Adipocyte (in vitro differentiated cells): ENCODE measurements at regions not wholly inside any gene's neighbourhood (a gene's known extent, or its start where the extent isn't known, plus 50 kb on each side); places are given as distances from the start of the nearest gene placed in this dataset.
A peak's percentile ranks its signal among the peaks of the same experiment; 100 is the strongest.

Experiments used
- DNase-seq: peaks from one replicate; pipeline ENCODE4 v3.0.0-alpha.2; 2015; ENCODE audit warnings: low read depth
- H3K27me3 ChIP-seq: replicated peaks from 2 replicates; pipeline ENCODE4 v1.7.0; 2013; ENCODE audit warnings: mild to moderate bottlenecking, low read length, moderate library complexity; ENCODE audit not compliant: control insufficient read depth, insufficient read depth
- H3K36me3 ChIP-seq: 2 replicates; pipeline ENCODE4 v1.7.0; 2013; ENCODE audit warnings: low read length, mild to moderate bottlenecking, moderate library complexity; ENCODE audit not compliant: control insufficient read depth, insufficient read depth, severe bottlenecking
- H3K4me1 ChIP-seq: 2 replicates; pipeline ENCODE4 v1.7.0; 2013; ENCODE audit warnings: mild to moderate bottlenecking, low read length, moderate library complexity; ENCODE audit not compliant: control insufficient read depth, insufficient read depth
- H3K4me3 ChIP-seq: 2 replicates; pipeline ENCODE4 v1.7.0; 2013; ENCODE audit warnings: mild to moderate bottlenecking, low read length, moderate library complexity
- H3K9ac ChIP-seq: 2 replicates; pipeline ENCODE4 v1.7.0; 2013; ENCODE audit warnings: mild to moderate bottlenecking, low read length, moderate library complexity
- H3K9me3 ChIP-seq: 2 replicates; pipeline ENCODE4 v1.7.0; 2013; ENCODE audit warnings: mild to moderate bottlenecking, low read length, moderate library complexity; ENCODE audit not compliant: control insufficient read depth

DNA sequence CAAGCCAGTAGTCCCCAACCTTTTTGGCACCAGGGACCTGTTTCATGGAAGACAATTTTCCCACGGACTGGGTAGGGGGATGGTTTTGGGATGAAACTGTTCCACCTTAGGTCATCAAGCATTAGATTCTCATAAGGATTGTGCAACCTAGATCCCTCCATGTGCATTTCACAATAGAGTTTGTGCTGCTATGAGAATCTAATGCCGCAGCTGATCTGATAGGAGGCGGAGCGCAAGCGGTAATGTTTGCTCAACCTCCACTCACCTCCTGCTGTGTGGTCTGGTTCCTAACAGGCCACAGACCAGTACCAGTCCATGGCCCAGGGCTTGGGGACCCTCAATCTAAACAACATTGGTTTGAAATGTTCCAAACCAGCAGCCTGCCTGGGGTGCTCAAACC, 137.0 kb upstream of the STXBP5 start:
- no peak for DNase-seq
- Histone ChIP-seq H3K4me3 (no peak overlapping the region), H3K9ac (no peak overlapping the region), H3K9me3 (peaks cover 7% of the 10 kb centered on the region), H3K4me1 (peaks cover 12% of the 10 kb centered on the region), H3K36me3 (no peaks in the 10 kb centered on the region), H3K27me3 (no peaks in the 10 kb centered on the region)

DNA sequence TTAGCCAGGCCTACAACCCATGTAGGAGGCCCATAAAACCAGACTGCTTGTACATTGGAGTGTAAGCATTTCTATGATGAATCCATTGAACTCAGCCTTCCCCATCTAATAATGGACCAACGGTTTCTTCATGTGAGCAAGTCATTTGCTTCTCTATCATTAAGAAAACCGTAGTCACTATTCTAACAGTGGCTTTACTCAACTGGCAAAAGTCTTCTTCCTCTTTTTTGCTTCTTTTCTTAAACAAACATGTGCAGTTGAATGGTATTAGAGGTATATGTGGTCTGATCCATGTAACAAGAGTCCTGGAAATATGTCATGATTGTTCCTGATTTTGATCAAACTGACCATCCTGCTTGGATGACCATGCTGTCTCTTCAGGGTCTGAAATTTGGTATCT, 132.4 kb upstream of the STXBP5 start:
- Histone ChIP-seq H3K9me3 (peaks cover 4% of the 10 kb centered on the region), H3K4me3 (no peak overlapping the region), H3K36me3 (no peaks in the 10 kb centered on the region), H3K27me3 (no peaks in the 10 kb centered on the region), H3K4me1 (no peaks in the 10 kb centered on the region), H3K9ac (no peak overlapping the region)
- DNase-seq = no peak

DNA sequence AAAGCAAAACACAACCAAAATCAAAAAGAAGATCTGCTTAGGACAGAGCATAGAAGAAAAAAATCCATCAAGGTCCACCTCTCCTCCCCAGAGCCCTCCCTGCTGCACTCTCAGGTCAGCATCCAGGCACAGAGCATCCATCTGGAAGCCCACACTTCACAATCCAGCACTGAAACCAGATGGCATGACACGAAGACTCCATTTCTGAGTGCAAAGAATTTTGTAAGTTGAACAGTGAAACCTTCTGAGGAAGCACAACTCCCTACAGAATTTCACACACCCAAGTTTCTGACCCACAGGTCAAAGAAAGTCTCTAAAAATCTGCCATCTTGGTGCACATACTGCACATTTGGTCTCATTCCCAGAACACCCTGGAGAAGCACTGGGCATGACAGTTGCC, 128.8 kb upstream of the STXBP5 start:
- H3K4me1 ChIP-seq = no peaks in the 10 kb centered on the region
- H3K36me3 ChIP-seq = no peaks in the 10 kb centered on the region
- H3K9ac ChIP-seq = no peak overlapping the region
- H3K4me3 ChIP-seq = no peak overlapping the region
- no peaks in the 10 kb centered on the region for H3K9me3 ChIP-seq
- no peak for DNase-seq
- H3K27me3 ChIP-seq = no peaks in the 10 kb centered on the region

DNA sequence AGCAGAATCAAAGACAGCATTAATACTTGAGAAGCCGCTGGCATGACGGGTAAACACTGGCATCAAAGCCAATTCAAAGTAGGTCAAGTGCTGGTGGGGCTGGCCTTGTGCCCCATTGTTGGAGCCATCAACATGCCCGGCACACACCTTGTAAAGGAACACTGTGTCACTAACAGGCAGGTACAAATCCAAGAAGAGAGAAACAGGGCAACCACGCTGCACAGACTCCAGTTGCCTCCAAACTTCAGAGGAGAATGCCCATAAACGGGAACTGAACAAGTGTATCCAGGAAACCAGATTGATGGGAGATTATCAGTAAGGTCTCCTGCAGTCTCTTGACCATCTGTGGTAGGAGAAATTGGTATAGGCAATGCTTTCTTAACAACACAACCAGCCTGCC, 127.0 kb upstream of the STXBP5 start:
- Histone ChIP-seq H3K36me3 (no peaks in the 10 kb centered on the region), H3K4me3 (no peak overlapping the region), H3K9ac (no peak overlapping the region), H3K27me3 (no peaks in the 10 kb centered on the region), H3K4me1 (no peaks in the 10 kb centered on the region), H3K9me3 (no peaks in the 10 kb centered on the region)
- no peak for DNase-seq

DNA sequence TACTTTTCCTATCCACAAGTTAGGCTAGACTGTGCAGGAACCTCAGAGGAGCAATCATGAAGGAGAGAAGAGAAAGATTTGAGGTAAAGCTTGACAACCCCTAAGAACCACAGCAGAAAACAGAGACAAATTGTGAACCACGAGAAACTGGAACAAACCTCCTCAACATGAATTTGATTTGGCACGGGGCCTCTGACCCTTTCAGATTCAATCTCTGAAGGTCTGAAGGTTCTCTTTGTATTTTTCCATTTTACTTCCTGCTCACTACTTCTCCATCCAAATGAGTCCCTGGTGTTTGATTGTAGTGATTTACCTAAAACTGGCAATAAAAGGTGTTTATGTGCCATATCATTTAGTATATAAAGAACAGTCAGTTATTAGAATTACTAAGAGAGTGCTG, 126.1 kb upstream of the STXBP5 start:
- DNase-seq = no peak
- H3K27me3 ChIP-seq = no peaks in the 10 kb centered on the region
- no peaks in the 10 kb centered on the region for H3K4me1 ChIP-seq
- H3K36me3 ChIP-seq = no peaks in the 10 kb centered on the region
- H3K4me3 ChIP-seq = no peak overlapping the region
- no peak overlapping the region for H3K9ac ChIP-seq
- H3K9me3 ChIP-seq = no peaks in the 10 kb centered on the region

GRCh38 chr6:147078602-147079001, 125.6 kb upstream of the STXBP5 start:
- H3K36me3 ChIP-seq = no peaks in the 10 kb centered on the region
- no peak for DNase-seq

DNA sequence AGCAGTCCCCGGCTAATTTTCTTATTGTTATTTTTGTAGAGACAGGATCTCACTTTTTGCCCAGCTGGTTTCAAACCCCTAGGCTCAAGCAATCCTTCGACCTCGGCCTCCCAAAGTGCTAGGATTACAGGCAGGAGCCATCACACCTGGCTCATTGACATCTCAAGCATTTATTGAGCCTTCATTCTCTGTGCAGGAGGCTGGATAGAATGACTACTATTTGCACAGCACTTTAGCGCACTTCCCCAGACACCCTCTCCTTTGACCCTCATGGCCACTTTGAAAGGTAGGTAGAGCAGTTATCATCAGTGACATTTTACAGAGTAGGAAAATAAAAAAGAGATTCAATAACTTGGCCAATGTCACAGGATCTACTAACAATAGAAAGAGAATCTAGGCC, 124.0 kb upstream of the STXBP5 start:
- Histone ChIP-seq H3K9ac (no peak overlapping the region), H3K27me3 (no peaks in the 10 kb centered on the region), H3K4me1 (no peaks in the 10 kb centered on the region), H3K4me3 (no peak overlapping the region), H3K9me3 (no peaks in the 10 kb centered on the region), H3K36me3 (no peaks in the 10 kb centered on the region)
- DNase-seq = no peak

More at GRCh38 chr6:147078602-147079001, 125.6 kb upstream of the STXBP5 start:
- Histone ChIP-seq H3K9ac (no peak overlapping the region), H3K27me3 (no peaks in the 10 kb centered on the region), H3K9me3 (no peaks in the 10 kb centered on the region), H3K4me3 (no peak overlapping the region), H3K4me1 (no peaks in the 10 kb centered on the region)

- DNase-seq = no peak
- Histone ChIP-seq H3K4me1 (no peaks in the 10 kb centered on the region), H3K27me3 (no peaks in the 10 kb centered on the region), H3K36me3 (no peaks in the 10 kb centered on the region), H3K9ac (no peak overlapping the region), H3K9me3 (no peaks in the 10 kb centered on the region), H3K4me3 (no peak overlapping the region)
These were observed 123.1 kb upstream of the STXBP5 start for GRCh38 chr6:147081076-147081609.

DNA sequence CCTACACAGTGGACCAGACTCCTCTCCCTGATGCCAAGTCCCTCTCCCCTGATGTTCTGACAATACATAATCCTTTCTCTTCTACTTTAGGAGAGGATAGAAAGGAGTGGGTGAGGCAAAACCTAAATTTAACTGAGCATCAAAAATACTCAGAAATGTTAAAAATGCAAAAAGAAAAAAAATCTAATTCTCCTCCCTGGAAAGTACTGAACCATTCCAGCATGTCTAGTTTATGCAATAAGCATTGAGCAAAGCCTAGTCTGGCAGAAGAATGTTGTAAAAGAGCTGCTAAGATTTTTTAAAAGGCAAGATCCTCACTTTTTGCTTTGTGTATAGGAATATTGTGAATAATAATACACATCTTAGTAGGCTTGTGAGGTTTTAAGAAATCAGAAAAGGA, 116.6 kb upstream of the STXBP5 start:
- Histone ChIP-seq H3K36me3 (no peaks in the 10 kb centered on the region), H3K4me3 (peak overlapping the region; percentile 21), H3K27me3 (no peaks in the 10 kb centered on the region), H3K9ac (peak overlapping the region; percentile 48), H3K9me3 (peaks cover 8% of the 10 kb centered on the region), H3K4me1 (peaks cover 25% of the 10 kb centered on the region)
- peak; percentile 70 for DNase-seq

GRCh38 chr6:147088861-147089260, 115.4 kb upstream of the STXBP5 start:
- H3K4me3 ChIP-seq = peak overlapping the region; percentile 22
- H3K9ac ChIP-seq = no peak overlapping the region

GRCh38 chr6:147095316-147095715, 108.9 kb upstream of the STXBP5 start:
- H3K9ac ChIP-seq = no peak overlapping the region
- H3K36me3 ChIP-seq = no peaks in the 10 kb centered on the region
- H3K27me3 ChIP-seq = no peaks in the 10 kb centered on the region
- no peaks in the 10 kb centered on the region for H3K9me3 ChIP-seq
- DNase-seq = no peak
- H3K4me3 ChIP-seq = no peak overlapping the region
- peaks cover 3% of the 10 kb centered on the region for H3K4me1 ChIP-seq

More at GRCh38 chr6:147088861-147089260, 115.4 kb upstream of the STXBP5 start:
- no peak for DNase-seq
- Histone ChIP-seq H3K4me1 (peaks cover 25% of the 10 kb centered on the region), H3K27me3 (no peaks in the 10 kb centered on the region), H3K9me3 (peaks cover 8% of the 10 kb centered on the region), H3K36me3 (no peaks in the 10 kb centered on the region)

DNA sequence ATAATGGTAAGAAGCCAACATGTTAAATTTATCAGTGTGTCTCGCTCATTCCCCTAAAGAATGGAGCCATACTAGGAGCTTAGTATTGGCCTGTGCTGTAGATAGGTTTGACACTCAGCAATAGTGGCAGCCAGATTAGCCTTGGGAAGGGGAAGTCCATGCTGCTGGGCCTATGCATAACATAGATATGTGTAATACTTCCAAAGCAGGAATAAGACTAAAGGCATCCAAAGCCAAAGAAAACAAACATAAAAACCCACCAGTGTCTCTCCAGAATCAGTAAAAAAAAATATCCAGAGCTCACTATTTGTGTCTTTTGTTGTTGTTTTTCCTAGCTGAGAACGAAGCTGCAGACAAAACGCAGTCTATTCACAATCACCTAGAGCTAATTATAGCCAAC, 104.2 kb upstream of the STXBP5 start:
- Histone ChIP-seq H3K27me3 (no peaks in the 10 kb centered on the region), H3K36me3 (no peaks in the 10 kb centered on the region), H3K4me1 (peaks cover 3% of the 10 kb centered on the region), H3K4me3 (no peak overlapping the region), H3K9ac (no peak overlapping the region), H3K9me3 (no peaks in the 10 kb centered on the region)
- DNase-seq = peak; percentile 89
